Stimulated activated CD4-positive, alpha-beta T cell treated with anti-CD3 and anti-CD28 coated beads, Interleukin-15, amount 100 ng/mL, for 1 hour (primary cell): ENCODE measurements at regions not wholly inside any gene's neighbourhood (a gene's known extent, or its start where the extent isn't known, plus 50 kb on each side); places are given as distances from the start of the nearest gene placed in this dataset.

Experiments used
- DNase-seq, 2 donors: peaks; one replicate each; pipeline ENCODE4 v3.0.0-alpha.2; 2020; ENCODE audit warnings: low read depth in 1 of 2, low spot score in 1 of 2

DNA sequence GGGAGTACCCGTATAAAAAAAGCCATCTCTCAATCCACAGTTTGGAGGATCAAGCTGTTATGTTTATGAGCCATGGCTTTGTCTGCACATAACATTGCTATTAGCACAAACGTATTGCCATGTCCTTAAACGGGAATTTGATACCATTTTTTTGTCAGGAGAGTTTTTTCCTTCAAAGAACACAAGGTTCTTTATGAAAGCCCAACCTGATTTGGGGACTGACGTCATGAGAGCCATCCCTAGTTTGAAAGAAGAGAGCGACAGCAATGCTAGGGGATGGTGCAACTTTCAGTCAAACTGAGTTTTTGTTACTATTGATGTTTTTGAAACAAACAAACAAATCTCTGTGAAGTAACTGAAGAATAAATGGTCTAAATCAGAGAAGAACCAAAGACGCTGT, 376.6 kb downstream of the EIPR1 start:
- no peak for DNase-seq

- no peak for DNase-seq
Measured at GRCh38 chr2:3000125-3000524, 377.5 kb downstream of the EIPR1 start.

DNA sequence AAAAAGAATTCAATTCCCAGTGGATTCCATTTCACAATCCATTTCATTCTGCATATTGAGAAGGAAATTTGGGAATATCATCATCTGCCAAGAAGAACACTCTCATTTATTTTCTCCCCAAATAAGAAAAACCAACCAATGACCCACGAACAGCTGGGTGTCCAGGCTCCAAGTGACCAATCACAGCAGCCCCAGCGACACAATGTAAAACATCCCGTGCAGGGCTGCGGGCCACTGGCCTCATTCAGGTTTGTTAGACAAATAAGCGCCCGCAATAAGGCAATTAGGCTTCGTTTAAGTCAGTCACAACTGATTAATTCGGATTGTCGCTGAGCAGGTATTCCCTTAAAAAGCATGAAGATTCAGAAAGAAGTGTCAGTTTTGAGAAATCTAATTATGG, 378.6 kb downstream of the EIPR1 start:
- no peak for DNase-seq

GRCh38 chr2:2993172-2993692, 384.4 kb downstream of the EIPR1 start:
- no peak for DNase-seq

- no peak for DNase-seq
Measured at GRCh38 chr2:2992634-2993033, 385.0 kb downstream of the EIPR1 start.

DNA sequence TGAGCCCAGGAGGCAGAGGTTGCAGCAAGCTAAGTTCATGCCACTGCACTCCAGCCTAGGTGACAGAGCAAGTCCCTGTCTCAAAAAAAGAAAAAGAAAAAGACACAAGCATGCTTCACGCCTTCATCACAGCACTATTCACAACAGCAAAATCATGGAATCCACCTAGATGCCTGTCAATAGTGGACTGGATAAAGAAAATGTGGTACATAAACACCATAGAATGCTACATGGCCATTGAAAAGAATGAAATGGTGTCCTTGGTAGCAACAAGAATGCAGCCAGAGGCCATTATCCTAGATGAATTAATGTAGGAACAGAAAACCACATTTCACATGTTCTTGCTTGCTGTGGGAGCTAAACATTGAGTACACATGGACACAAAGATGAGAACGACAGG, 392.6 kb downstream of the EIPR1 start:
- DNase-seq = no peak

DNA sequence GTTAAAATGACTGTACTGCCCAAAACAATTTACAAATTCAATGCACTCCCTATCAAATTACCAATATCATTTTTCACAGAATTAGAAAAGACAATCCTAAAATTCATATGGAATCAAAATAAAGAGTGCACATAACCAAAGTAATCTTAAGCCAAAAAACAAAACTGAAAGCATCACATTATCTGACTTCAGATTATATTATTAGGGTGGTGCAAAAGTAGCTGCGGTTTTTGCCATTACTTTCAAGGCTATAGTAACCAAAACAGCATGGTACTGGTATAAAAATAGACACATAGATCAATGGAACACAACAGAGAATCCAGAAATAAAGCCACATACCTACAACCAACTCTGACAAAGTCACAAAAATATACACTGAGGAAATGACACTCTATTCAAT, 396.6 kb downstream of the EIPR1 start:
- no peak for DNase-seq

GRCh38 chr2:2974982-2975381, 402.6 kb downstream of the EIPR1 start:
- no peak for DNase-seq

DNA sequence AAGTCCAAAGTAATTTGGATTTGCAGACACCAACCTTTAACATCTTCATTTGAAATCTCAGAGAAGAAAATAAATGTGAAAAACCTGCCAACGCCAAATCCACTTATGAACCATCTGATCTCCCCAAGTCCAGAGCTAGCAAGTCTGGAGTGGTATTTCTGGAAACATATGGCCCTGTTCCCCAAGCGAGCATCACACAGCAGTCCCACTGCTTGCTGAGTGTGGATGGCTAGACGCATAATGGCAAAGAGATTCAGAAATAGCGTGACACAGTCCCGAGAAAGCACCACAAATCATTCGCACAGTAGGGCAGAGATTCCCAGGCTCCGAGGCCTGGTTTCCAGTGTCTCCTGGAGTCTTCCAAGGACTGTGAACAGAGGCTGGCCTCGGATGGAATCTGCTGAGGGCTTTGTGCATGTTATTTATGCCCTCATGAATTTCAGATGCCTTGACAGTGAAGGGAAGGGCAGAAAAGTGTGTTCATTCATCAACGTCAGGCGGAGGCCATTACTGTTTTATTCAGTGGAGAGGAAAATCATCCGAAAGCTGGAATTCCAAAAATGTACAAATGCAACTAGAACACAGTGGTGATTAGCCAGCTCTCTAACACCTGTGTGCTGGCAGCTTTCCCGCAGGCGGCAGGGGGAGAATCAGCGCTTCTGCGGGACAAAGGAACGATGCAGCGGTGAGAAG, 417.0 kb downstream of the EIPR1 start:
- DNase-seq = no peak

- DNase-seq = no peak
Measured at GRCh38 chr2:2950403-2950952, 427.1 kb downstream of the EIPR1 start.

DNA sequence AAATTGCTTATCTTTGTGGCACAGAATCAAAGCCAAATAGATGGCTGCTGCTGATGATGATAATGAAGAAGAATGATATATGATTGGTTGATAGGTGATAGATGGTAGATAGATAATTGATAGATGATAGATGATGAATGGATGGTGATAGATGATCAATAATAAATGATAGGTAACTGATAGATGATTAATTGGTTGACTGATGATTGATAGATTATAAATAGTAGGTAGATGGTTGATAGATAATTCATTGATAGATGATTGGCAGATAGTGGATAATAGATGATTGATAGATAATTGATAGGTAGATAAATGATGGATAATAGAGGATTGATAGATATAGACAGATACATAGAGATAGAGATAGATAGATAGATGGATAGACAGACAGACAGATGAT, 430.2 kb downstream of the EIPR1 start:
- DNase-seq = no peak

DNA sequence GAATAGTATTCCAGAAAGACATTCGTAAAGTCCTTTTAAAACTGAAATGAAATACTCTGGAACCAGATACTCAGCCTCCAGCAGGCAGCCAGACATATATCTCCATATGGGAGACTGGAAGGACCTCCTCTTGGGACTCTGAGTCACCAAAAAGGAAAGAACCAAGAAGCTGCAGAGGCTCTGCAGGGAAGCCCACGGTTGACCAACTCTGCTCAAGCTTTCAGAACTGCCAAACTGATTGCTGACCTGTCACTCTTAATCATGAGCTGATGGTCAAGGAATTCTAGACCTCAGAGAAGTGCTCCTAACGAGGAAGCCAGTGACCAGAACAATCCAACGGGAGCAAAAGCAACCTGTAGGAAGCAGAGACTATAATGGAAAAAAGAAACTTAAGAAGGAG, 434.7 kb downstream of the EIPR1 start:
- no peak for DNase-seq

GRCh38 chr2:2942225-2942624, 435.4 kb downstream of the EIPR1 start:
- DNase-seq = no peak

GRCh38 chr2:2941205-2941604, 436.4 kb downstream of the EIPR1 start:
- DNase-seq = no peak

DNA sequence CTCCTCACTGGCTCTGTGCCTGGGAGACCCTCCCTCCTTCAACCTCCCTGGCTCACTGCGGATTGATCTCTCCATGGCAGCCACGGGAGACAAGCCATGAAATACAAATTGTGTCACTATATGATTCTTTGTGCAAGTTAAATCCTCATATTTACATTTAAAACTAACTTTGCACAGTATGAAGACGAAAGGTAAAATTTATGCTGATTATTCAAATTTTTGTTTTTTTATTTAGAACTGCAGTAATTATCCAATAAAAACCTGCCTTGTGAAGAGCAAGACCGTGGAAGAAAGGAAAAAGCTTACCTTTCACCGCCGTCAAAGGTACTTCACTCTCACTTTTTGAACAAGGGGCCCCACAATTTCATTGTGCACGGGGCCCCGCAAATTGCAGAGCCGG, 436.9 kb downstream of the EIPR1 start:
- DNase-seq = no peak

GRCh38 chr2:2940061-2940460, 437.6 kb downstream of the EIPR1 start:
- no peak for DNase-seq

DNA sequence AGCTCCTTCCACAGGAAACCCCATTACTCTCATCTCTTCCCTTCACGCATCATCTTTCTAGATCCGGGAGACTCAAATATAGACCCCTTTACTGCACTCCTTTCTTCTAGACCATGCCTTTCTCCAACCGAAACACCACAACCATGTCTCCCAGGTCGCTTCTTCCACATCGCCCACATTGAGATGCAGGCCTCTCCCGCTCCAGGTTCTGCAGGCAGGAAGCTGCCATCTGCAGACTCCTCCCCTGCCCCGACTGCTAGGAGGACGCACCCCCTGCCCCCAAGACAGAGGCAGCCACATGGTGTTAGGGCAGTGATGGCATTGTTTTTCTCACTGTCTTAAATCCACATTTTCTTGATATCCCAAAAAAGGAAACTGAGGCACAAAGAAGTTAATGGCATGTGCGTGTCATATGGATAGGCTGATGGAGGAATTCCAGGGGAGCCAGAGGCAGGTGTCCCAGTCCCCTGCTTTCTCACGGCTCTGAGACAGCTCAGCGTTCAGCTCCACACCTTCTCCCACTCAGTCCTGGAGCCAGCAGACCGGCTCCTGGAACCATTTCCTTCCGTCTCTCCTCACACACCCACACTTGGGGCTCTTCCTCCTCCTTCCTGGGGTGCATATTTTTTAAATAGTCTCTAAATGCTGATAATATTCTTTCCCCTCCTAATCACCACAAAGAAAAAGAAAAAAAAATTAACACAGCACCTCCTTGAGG, 438.4 kb downstream of the EIPR1 start:
- no peak for DNase-seq

DNA sequence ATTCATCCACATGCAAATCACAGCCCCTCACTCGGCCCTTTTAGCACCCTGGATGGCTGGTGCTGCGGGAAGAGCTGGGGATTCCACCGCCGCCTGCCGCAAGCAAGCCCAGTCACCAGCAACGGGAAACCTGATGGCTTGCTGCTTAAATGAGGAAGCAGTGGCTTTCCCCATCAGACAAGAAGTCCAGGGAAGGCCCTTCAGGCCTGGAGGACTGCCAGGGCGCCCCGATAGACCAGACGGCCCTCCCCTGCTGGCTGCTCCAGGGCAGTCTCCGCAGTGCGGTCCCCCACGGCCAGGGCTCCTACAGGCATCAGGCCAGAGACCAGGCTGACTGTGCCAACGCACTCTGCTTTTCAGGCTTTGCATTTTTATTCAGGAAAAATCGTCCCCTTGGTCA, 439.1 kb downstream of the EIPR1 start:
- no peak for DNase-seq

- no peak for DNase-seq
Measured at GRCh38 chr2:2935445-2936149, 442.0 kb downstream of the EIPR1 start.

DNA sequence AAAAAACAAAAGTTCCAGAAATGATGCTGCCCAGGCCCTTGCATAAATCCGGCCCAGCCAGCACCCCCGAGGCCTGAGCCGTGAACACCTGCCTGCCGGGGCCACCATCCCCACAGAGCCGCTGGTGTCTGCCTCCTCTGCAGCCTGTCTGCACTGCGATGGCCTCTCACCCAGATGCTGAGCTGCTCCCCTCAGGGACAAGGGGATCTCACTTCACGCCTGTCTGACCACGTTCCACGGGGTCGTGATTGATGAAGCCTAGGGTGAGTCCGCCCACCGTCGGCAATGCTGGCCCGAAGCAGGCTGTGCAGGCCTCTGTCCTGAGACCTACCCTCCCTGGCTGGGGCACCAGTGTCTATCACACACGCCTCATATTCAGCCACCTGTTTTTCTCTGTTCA, 444.2 kb downstream of the EIPR1 start:
- DNase-seq = no peak

DNA sequence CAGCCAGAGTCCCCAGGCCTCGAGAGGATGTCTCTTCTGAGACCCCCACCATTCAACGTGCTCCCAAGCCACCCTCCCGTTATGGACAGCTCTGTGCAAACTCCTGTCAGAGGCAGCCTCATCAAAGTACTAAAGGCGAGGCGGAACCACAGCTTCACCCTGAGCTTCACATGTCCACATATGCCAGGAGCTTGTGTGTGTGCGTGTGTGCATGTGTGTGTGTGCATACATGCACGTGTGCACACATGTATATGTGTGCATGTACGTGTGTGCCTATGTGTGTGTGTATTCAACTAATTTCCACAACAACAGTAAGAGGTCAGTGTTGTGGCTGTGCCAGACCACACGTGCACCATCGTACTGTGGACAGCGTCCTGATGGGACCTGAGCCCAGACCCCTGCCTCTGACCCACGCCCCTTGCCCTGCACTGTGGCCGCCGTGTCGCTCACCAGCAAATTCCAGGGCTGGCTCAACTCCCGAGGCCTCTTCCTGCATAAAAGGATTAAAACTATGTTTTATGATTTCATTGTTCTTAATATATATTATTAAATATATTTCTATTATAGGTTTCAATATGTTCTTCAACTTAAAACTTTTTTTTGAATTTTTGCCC, 444.8 kb downstream of the EIPR1 start:
- no peak for DNase-seq
